ENCODE measurements at regions not wholly inside any gene's neighbourhood (a gene's known extent, or its start where the extent isn't known, plus 50 kb on each side); places are given as distances from the start of the nearest gene placed in this dataset.

DNA sequence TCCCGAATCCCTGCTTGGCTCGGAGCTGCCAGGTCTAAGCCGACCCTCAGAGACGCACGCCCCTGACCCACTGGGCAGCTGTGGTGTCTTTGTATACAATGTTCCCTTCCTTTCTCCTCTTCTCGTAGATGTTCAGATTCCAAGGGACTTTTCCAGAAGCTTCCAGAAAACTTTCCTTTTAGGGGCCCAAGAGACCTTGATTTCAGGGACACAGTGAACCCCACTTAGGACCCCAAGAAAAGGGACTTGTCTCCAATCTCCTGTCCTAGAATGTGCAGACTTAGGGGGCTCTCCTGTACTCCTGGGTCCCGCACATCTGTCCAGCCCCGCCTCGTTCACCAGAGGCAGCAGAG lies 103.5 kb downstream of the EDN3 start:
- WGBS (ENCODE audit: extremely low coverage, insufficient coverage, low lambda C conversion rate) = no CpG with 5 or more reads among the region's 9 CpGs
- Histone ChIP-seq H2BK5ac (ENCODE audit: low read length) (no peak overlapping the region), H3K4me1 (ENCODE audit: control insufficient read depth, low read depth, low read length) (no peaks in the 10 kb centered on the region), H4K5ac (ENCODE audit: low read length) (no peak overlapping the region), H4K8ac (ENCODE audit: low read depth, low read length) (no peak overlapping the region), H3K79me2 (ENCODE audit: control insufficient read depth, insufficient read depth, low read length) (no peaks in the 10 kb centered on the region), H3K4ac (ENCODE audit: low read depth, low read length) (no peak overlapping the region), H2BK15ac (replicated peaks; ENCODE audit: low read depth) (no peak overlapping the region), H3K9ac (ENCODE audit: low read length) (no peak overlapping the region), H2BK120ac (ENCODE audit: low read depth, low read length) (no peak overlapping the region), H3K56ac (ENCODE audit: low read length) (no peak overlapping the region), H3K4me2 (ENCODE audit: low read length) (no peak overlapping the region), H2AK5ac (ENCODE audit: low read length) (no peak overlapping the region), H3K23ac (ENCODE audit: low read length) (no peak overlapping the region), H3K27ac (ENCODE audit: low read depth, low read length) (no peak overlapping the region), H3K27me3 (ENCODE audit: insufficient read depth, low read length, poor library complexity) (peaks cover 3% of the 10 kb centered on the region), H3K36me3 (ENCODE audit: control insufficient read depth, insufficient read depth, low read length) (no peaks in the 10 kb centered on the region), H3K4me3 (ENCODE audit: low read length) (no peak overlapping the region), H3K79me1 (ENCODE audit: low read length) (no peaks in the 10 kb centered on the region), H3K18ac (ENCODE audit: low read length) (no peak overlapping the region)
- no peak for DNase-seq

DNA sequence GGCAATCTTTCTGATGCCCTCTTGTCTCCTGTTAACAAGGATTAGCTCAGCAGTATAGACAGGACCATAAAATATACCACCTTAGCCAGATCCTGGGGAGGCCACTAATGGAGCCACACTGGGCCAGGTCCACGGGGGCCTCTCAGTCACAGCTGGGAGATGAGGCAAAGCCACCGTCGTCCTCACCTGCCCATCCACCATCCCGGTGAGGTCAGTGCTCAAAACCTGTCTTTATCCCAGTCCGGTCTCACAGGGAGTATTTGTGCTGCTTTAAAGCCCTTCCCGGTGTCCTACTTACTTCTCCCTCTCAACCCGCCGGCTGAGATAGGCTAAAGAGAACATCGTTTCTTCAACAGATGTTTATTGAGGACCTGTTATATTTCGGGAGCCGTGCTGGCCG lies 104.3 kb downstream of the EDN3 start:
- H3K4me1 ChIP-seq (ENCODE audit: control insufficient read depth, low read depth, low read length) = no peaks in the 10 kb centered on the region
- no peak overlapping the region for H3K27ac ChIP-seq (ENCODE audit: low read depth, low read length)
- no peak overlapping the region for H3K56ac ChIP-seq (ENCODE audit: low read length)
- no peak overlapping the region for H3K23ac ChIP-seq (ENCODE audit: low read length)
- no peak overlapping the region for H3K4me3 ChIP-seq (ENCODE audit: low read length)
- H4K8ac ChIP-seq (ENCODE audit: low read depth, low read length) = no peak overlapping the region
- no peaks in the 10 kb centered on the region for H3K79me1 ChIP-seq (ENCODE audit: low read length)
- H2BK15ac ChIP-seq (replicated peaks; ENCODE audit: low read depth) = no peak overlapping the region
- no peak overlapping the region for H3K9ac ChIP-seq (ENCODE audit: low read length)
- no peak overlapping the region for H3K4me2 ChIP-seq (ENCODE audit: low read length)
- H4K5ac ChIP-seq (ENCODE audit: low read length) = no peak overlapping the region
- H2BK120ac ChIP-seq (ENCODE audit: low read depth, low read length) = no peak overlapping the region
- H3K4ac ChIP-seq (ENCODE audit: low read depth, low read length) = no peak overlapping the region
- peaks cover 3% of the 10 kb centered on the region for H3K27me3 ChIP-seq (ENCODE audit: insufficient read depth, low read length, poor library complexity)
- H3K18ac ChIP-seq (ENCODE audit: low read length) = no peak overlapping the region
- H2AK5ac ChIP-seq (ENCODE audit: low read length) = no peak overlapping the region
- WGBS (ENCODE audit: extremely low coverage, insufficient coverage, low lambda C conversion rate) = no CpG with 5 or more reads among the region's 12 CpGs
- H3K79me2 ChIP-seq (ENCODE audit: control insufficient read depth, insufficient read depth, low read length) = no peaks in the 10 kb centered on the region
- no peak overlapping the region for H2BK5ac ChIP-seq (ENCODE audit: low read length)
- no peak for DNase-seq
- H3K36me3 ChIP-seq (ENCODE audit: control insufficient read depth, insufficient read depth, low read length) = no peaks in the 10 kb centered on the region

- no peak for DNase-seq
- H3K4me2 ChIP-seq (ENCODE audit: low read length) = no peak overlapping the region
- H3K79me1 ChIP-seq (ENCODE audit: low read length) = no peaks in the 10 kb centered on the region
- H4K5ac ChIP-seq (ENCODE audit: low read length) = no peak overlapping the region
- peaks cover 3% of the 10 kb centered on the region for H3K27me3 ChIP-seq (ENCODE audit: insufficient read depth, low read length, poor library complexity)
- H4K8ac ChIP-seq (ENCODE audit: low read depth, low read length) = no peak overlapping the region
- H2AK5ac ChIP-seq (ENCODE audit: low read length) = no peak overlapping the region
- H3K27ac ChIP-seq (ENCODE audit: low read depth, low read length) = no peak overlapping the region
- no peak overlapping the region for H3K56ac ChIP-seq (ENCODE audit: low read length)
- no CpG with 5 or more reads among the region's 15 CpGs for WGBS (ENCODE audit: extremely low coverage, insufficient coverage, low lambda C conversion rate)
- no peak overlapping the region for H2BK5ac ChIP-seq (ENCODE audit: low read length)
- H3K36me3 ChIP-seq (ENCODE audit: control insufficient read depth, insufficient read depth, low read length) = no peaks in the 10 kb centered on the region
- H3K79me2 ChIP-seq (ENCODE audit: control insufficient read depth, insufficient read depth, low read length) = no peaks in the 10 kb centered on the region
- no peak overlapping the region for H3K9ac ChIP-seq (ENCODE audit: low read length)
- no peak overlapping the region for H3K18ac ChIP-seq (ENCODE audit: low read length)
- no peak overlapping the region for H2BK120ac ChIP-seq (ENCODE audit: low read depth, low read length)
- H3K4me3 ChIP-seq (ENCODE audit: low read length) = no peak overlapping the region
- H3K23ac ChIP-seq (ENCODE audit: low read length) = no peak overlapping the region
- no peak overlapping the region for H3K4ac ChIP-seq (ENCODE audit: low read depth, low read length)
- no peak overlapping the region for H2BK15ac ChIP-seq (replicated peaks; ENCODE audit: low read depth)
- no peaks in the 10 kb centered on the region for H3K4me1 ChIP-seq (ENCODE audit: control insufficient read depth, low read depth, low read length)
Measured at GRCh38 chr20:59405226-59406200, 105.1 kb downstream of the EDN3 start.

DNA sequence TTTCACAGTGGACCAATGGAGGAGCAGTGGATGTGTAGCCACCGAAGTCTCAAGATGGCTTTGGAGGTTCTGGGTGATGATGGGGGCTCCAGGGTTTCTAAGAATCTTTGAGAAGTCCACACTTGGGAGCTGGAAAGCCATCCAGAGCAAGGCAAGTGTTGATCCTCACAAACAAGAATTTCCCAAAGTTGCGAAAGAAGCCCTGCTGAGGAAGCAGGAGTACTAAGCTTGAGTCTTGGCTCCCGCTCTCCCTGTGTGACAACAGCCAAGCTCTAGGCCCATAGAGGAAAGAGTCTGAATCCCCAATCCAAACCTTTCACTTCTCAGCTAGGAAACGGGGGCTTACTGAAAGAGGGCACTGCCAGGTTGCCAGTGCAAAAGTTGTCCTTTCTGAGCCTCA lies 106.0 kb downstream of the EDN3 start:
- Histone ChIP-seq H3K9ac (ENCODE audit: low read length) (no peak overlapping the region), H4K5ac (ENCODE audit: low read length) (no peak overlapping the region), H2BK120ac (ENCODE audit: low read depth, low read length) (no peak overlapping the region), H3K4me3 (ENCODE audit: low read length) (no peak overlapping the region), H3K79me1 (ENCODE audit: low read length) (no peaks in the 10 kb centered on the region), H3K27me3 (ENCODE audit: insufficient read depth, low read length, poor library complexity) (peaks cover 3% of the 10 kb centered on the region), H2BK15ac (replicated peaks; ENCODE audit: low read depth) (no peak overlapping the region), H3K27ac (ENCODE audit: low read depth, low read length) (no peak overlapping the region), H3K4ac (ENCODE audit: low read depth, low read length) (no peak overlapping the region), H3K56ac (ENCODE audit: low read length) (no peak overlapping the region), H3K4me2 (ENCODE audit: low read length) (no peak overlapping the region), H3K36me3 (ENCODE audit: control insufficient read depth, insufficient read depth, low read length) (no peaks in the 10 kb centered on the region), H4K8ac (ENCODE audit: low read depth, low read length) (no peak overlapping the region), H2BK5ac (ENCODE audit: low read length) (no peak overlapping the region), H3K18ac (ENCODE audit: low read length) (no peak overlapping the region), H3K4me1 (ENCODE audit: control insufficient read depth, low read depth, low read length) (no peaks in the 10 kb centered on the region), H3K23ac (ENCODE audit: low read length) (no peak overlapping the region), H3K79me2 (ENCODE audit: control insufficient read depth, insufficient read depth, low read length) (no peaks in the 10 kb centered on the region), H2AK5ac (ENCODE audit: low read length) (no peak overlapping the region)
- no peak for DNase-seq
- no CpG with 5 or more reads among the region's 4 CpGs for WGBS (ENCODE audit: extremely low coverage, insufficient coverage, low lambda C conversion rate)

DNA sequence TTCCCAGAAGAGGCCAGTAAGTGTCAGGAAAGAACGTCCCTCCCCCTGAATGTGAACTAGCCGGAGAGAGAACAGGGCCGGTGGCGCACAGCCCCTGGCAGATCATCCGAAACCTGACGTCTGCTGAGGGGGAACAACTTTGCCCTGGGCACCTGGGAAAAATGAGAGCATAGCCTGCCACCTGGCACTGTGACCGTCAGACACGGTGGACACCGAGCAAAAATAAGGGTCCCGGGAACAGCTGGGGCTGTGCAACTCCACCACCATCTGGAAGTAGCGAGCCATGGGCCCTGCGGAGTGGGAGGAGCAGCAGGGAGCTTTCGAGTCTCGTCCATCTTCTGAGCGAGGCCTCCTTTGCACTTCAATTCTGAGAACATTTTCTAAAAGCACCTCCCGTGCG lies 110.8 kb downstream of the EDN3 start:
- Histone ChIP-seq H3K27me3 (ENCODE audit: insufficient read depth, low read length, poor library complexity) (no peaks in the 10 kb centered on the region), H2BK120ac (ENCODE audit: low read depth, low read length) (no peak overlapping the region), H3K4me2 (ENCODE audit: low read length) (no peak overlapping the region), H3K23ac (ENCODE audit: low read length) (no peak overlapping the region), H3K27ac (ENCODE audit: low read depth, low read length) (no peak overlapping the region), H3K18ac (ENCODE audit: low read length) (no peak overlapping the region), H3K56ac (ENCODE audit: low read length) (no peak overlapping the region), H4K8ac (ENCODE audit: low read depth, low read length) (no peak overlapping the region), H2BK15ac (replicated peaks; ENCODE audit: low read depth) (no peak overlapping the region), H3K4ac (ENCODE audit: low read depth, low read length) (no peak overlapping the region), H2BK5ac (ENCODE audit: low read length) (no peak overlapping the region), H4K5ac (ENCODE audit: low read length) (no peak overlapping the region), H3K36me3 (ENCODE audit: control insufficient read depth, insufficient read depth, low read length) (no peaks in the 10 kb centered on the region), H3K4me3 (ENCODE audit: low read length) (no peak overlapping the region), H3K4me1 (ENCODE audit: control insufficient read depth, low read depth, low read length) (no peaks in the 10 kb centered on the region), H3K79me2 (ENCODE audit: control insufficient read depth, insufficient read depth, low read length) (no peaks in the 10 kb centered on the region), H3K79me1 (ENCODE audit: low read length) (no peaks in the 10 kb centered on the region), H2AK5ac (ENCODE audit: low read length) (no peak overlapping the region), H3K9ac (ENCODE audit: low read length) (no peak overlapping the region)
- DNase-seq = no peak
- no CpG with 5 or more reads among the region's 17 CpGs for WGBS (ENCODE audit: extremely low coverage, insufficient coverage, low lambda C conversion rate)

DNA sequence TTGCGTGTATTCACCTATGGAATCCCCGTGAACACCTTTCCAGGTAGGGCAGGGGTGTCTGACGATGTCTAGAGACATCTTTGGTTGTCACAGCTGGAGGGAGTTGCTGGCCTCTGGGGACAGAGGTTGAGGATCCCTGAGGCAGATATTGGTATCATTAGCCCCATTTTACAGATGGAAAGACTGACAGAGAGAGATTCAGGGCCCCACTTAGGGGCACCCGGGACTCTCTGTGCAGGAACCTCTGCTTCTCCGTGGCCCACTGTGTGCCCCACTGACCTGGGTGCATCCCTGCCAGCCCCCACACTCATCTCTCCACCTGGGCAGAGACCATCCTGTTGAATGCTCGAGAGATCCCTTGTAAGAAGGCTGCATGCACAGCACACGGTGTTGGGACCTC lies 111.2 kb downstream of the EDN3 start:
- WGBS (ENCODE audit: extremely low coverage, insufficient coverage, low lambda C conversion rate) = no CpG with 5 or more reads among the region's 7 CpGs
- H3K23ac ChIP-seq (ENCODE audit: low read length) = no peak overlapping the region
- no peak overlapping the region for H2BK120ac ChIP-seq (ENCODE audit: low read depth, low read length)
- H3K56ac ChIP-seq (ENCODE audit: low read length) = no peak overlapping the region
- no peak overlapping the region for H2BK5ac ChIP-seq (ENCODE audit: low read length)
- H3K27me3 ChIP-seq (ENCODE audit: insufficient read depth, low read length, poor library complexity) = no peaks in the 10 kb centered on the region
- no peak overlapping the region for H3K4ac ChIP-seq (ENCODE audit: low read depth, low read length)
- H4K5ac ChIP-seq (ENCODE audit: low read length) = no peak overlapping the region
- H3K9ac ChIP-seq (ENCODE audit: low read length) = no peak overlapping the region
- H3K4me2 ChIP-seq (ENCODE audit: low read length) = no peak overlapping the region
- H3K4me3 ChIP-seq (ENCODE audit: low read length) = no peak overlapping the region
- no peaks in the 10 kb centered on the region for H3K79me2 ChIP-seq (ENCODE audit: control insufficient read depth, insufficient read depth, low read length)
- no peak overlapping the region for H2AK5ac ChIP-seq (ENCODE audit: low read length)
- H4K8ac ChIP-seq (ENCODE audit: low read depth, low read length) = no peak overlapping the region
- no peak overlapping the region for H2BK15ac ChIP-seq (replicated peaks; ENCODE audit: low read depth)
- H3K79me1 ChIP-seq (ENCODE audit: low read length) = no peaks in the 10 kb centered on the region
- H3K4me1 ChIP-seq (ENCODE audit: control insufficient read depth, low read depth, low read length) = no peaks in the 10 kb centered on the region
- no peaks in the 10 kb centered on the region for H3K36me3 ChIP-seq (ENCODE audit: control insufficient read depth, insufficient read depth, low read length)
- H3K27ac ChIP-seq (ENCODE audit: low read depth, low read length) = no peak overlapping the region
- H3K18ac ChIP-seq (ENCODE audit: low read length) = no peak overlapping the region
- no peak for DNase-seq

All from mesendoderm (in vitro differentiated cells).